Mesenchymal stem cell (in vitro differentiated cells and primary cell): ENCODE measurements at regions not wholly inside any gene's neighbourhood (a gene's known extent, or its start where the extent isn't known, plus 50 kb on each side); places are given as distances from the start of the nearest gene placed in this dataset.

Source experiments
- DNase-seq: peaks from one replicate; pipeline ENCODE4 v3.0.0-alpha.2; 2013
- H2AFZ ChIP-seq: one replicate; pipeline ENCODE4 v1.6.1; 2013; ENCODE audit warnings: low read depth, mild to moderate bottlenecking, control low read depth, inconsistent platforms, low read length, moderate library complexity
- H2AK5ac ChIP-seq: 2 replicates; pipeline ENCODE4 v1.6.1; 2013; ENCODE audit warnings: low read length, moderate library complexity, mild to moderate bottlenecking, inconsistent platforms; ENCODE audit not compliant: severe bottlenecking
- H2BK120ac ChIP-seq: one replicate; pipeline ENCODE4 v1.6.1; 2013; ENCODE audit warnings: low read depth, mild to moderate bottlenecking, inconsistent platforms, low read length, moderate library complexity
- H2BK12ac ChIP-seq, 2 experiments: one replicate each; pipeline ENCODE4 v1.6.1; 2013; ENCODE audit warnings: inconsistent platforms in 2 of 2, low read length in 2 of 2, mild to moderate bottlenecking in 2 of 2, moderate library complexity in 2 of 2, control low read depth in 1 of 2
- H2BK15ac ChIP-seq: one replicate; pipeline ENCODE4 v1.6.1; 2013; ENCODE audit warnings: mild to moderate bottlenecking, low read depth, inconsistent platforms; ENCODE audit not compliant: poor library complexity, severe bottlenecking
- H2BK5ac ChIP-seq: 2 replicates; pipeline ENCODE4 v1.6.1; 2013; ENCODE audit warnings: low read depth, mild to moderate bottlenecking, low read length, control low read depth, inconsistent platforms; ENCODE audit not compliant: poor library complexity, severe bottlenecking
- H3K14ac ChIP-seq, 2 experiments: one replicate each; pipeline ENCODE4 v1.6.1; 2013; ENCODE audit warnings: inconsistent platforms in 2 of 2, low read length in 2 of 2, control low read depth in 1 of 2, mild to moderate bottlenecking in 1 of 2, moderate library complexity in 1 of 2
- H3K18ac ChIP-seq, 2 experiments: one replicate each; pipeline ENCODE4 v1.6.1; 2013; ENCODE audit warnings: inconsistent platforms in 2 of 2, low read length in 2 of 2, control low read depth in 1 of 2, low read depth in 1 of 2, mild to moderate bottlenecking in 1 of 2
- H3K23ac ChIP-seq, 2 experiments: one replicate each; pipeline ENCODE4 v1.6.1; 2013; ENCODE audit warnings: inconsistent platforms in 2 of 2, low read length in 2 of 2, mild to moderate bottlenecking in 2 of 2, moderate library complexity in 2 of 2, control low read depth in 1 of 2
- H3K27ac ChIP-seq: 2 replicates; pipeline ENCODE4 v1.5.1; 2013; ENCODE audit warnings: mild to moderate bottlenecking, moderate library complexity, low read length, control low read depth, inconsistent platforms; ENCODE audit not compliant: poor library complexity, severe bottlenecking
- H3K27me3 ChIP-seq, 2 experiments: 2 replicates each; pipeline versions ENCODE4 v1.6.1 to v1.7.0; 2013; ENCODE audit warnings: low read length in 2 of 2, mild to moderate bottlenecking in 2 of 2, moderate library complexity in 2 of 2, control low read depth in 1 of 2, inconsistent platforms in 1 of 2; ENCODE audit not compliant: control insufficient read depth in 1 of 2, insufficient read depth in 1 of 2
- H3K36me3 ChIP-seq, 2 experiments: 2 replicates each; pipeline versions ENCODE4 v1.6.1 to v1.7.0; 2013; ENCODE audit warnings: low read length in 2 of 2, control low read depth in 1 of 2, inconsistent platforms in 1 of 2, low read depth in 1 of 2, mild to moderate bottlenecking in 1 of 2; ENCODE audit not compliant: insufficient read depth in 2 of 2, control insufficient read depth in 1 of 2
- H3K4ac ChIP-seq, 2 experiments: one replicate each; pipeline ENCODE4 v1.6.1; 2013; ENCODE audit warnings: inconsistent platforms in 2 of 2, low read length in 2 of 2, mild to moderate bottlenecking in 2 of 2, moderate library complexity in 2 of 2, control low read depth in 1 of 2, low read depth in 1 of 2
- H3K4me1 ChIP-seq: 2 replicates; pipeline ENCODE4 v1.6.1; 2013; ENCODE audit warnings: low read depth, low read length, control low read depth; ENCODE audit not compliant: control insufficient read depth, insufficient read depth
- H3K4me2 ChIP-seq: 2 replicates; pipeline ENCODE4 v1.6.1; 2013; ENCODE audit warnings: low read length, mild to moderate bottlenecking, inconsistent platforms; ENCODE audit not compliant: poor library complexity, severe bottlenecking
- H3K4me3 ChIP-seq, 2 experiments: 2 replicates each; pipeline versions ENCODE4 v1.5.1 to v1.7.0; 2013; ENCODE audit warnings: low read length in 2 of 2, mild to moderate bottlenecking in 2 of 2, control low read depth in 1 of 2, low read depth in 1 of 2; ENCODE audit not compliant: insufficient read depth in 1 of 2
- H3K79me1 ChIP-seq: replicated peaks from 2 replicates; pipeline ENCODE4 v1.6.1; 2013; ENCODE audit warnings: mild to moderate bottlenecking, control low read depth, low read length, inconsistent platforms; ENCODE audit not compliant: poor library complexity, severe bottlenecking
- H3K9ac ChIP-seq: 2 replicates; pipeline ENCODE4 v1.7.0; 2013; ENCODE audit warnings: mild to moderate bottlenecking, low read length, moderate library complexity
- H3K9me3 ChIP-seq: 2 replicates; pipeline ENCODE4 v1.7.0; 2013; ENCODE audit warnings: mild to moderate bottlenecking, low read length; ENCODE audit not compliant: control insufficient read depth
- H4K8ac ChIP-seq: one replicate; pipeline ENCODE4 v1.6.1; 2013; ENCODE audit warnings: inconsistent platforms, mild to moderate bottlenecking, low read length, moderate library complexity
- H4K91ac ChIP-seq: one replicate; pipeline ENCODE4 v1.6.1; 2013; ENCODE audit warnings: mild to moderate bottlenecking, low read length, inconsistent platforms
- WGBS: methylation state at CpG from one replicate; pipeline ENCODE4 v1.1.7; 2013; ENCODE audit warnings: mixed read lengths; 5-methylcytosine and 5-hydroxymethylcytosine counted together

DNA sequence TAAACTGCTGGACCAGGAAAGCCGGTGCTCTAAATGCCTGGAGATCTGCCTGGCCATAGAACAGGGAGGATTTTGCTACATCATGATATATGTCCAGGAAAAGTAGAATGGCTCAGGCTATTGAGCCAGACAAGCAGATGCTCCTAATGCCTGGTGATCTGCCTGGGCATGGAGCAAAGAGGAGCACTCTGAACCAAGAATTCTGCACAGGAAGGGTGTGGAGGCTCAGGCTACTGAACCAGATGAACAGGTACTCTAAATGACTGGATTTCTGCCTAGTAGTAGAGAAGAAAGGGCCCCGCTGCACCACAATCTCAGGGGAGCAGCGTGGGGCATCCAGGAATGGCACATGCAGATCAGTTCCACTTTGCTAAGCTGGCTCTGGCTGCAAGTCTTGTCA is 607.9 kb downstream of the ANKRD50 start:
- DNase-seq = peak; percentile 7
- H3K27me3 ChIP-seq = no peaks in the 10 kb centered on the region
- H3K4me1 ChIP-seq = peaks cover 2% of the 10 kb centered on the region
- H2BK12ac ChIP-seq = peak overlapping the region; percentile 82 to 94
- WGBS = 95% methylated on average over 3 of the region's 3 CpGs
- no peak overlapping the region for H3K27ac ChIP-seq
- no peak overlapping the region for H3K9ac ChIP-seq
- no peak overlapping the region for H2BK5ac ChIP-seq
- no peak overlapping the region for H3K4me2 ChIP-seq
- H3K23ac ChIP-seq = no peak overlapping the region
- no peaks in the 10 kb centered on the region for H3K9me3 ChIP-seq
- no peak overlapping the region for H3K4me3 ChIP-seq
- H2BK15ac ChIP-seq = no peak overlapping the region
- no peak overlapping the region for H2BK120ac ChIP-seq
- peak overlapping the region; percentile 85 for H4K8ac ChIP-seq
- H3K79me1 ChIP-seq = no peaks in the 10 kb centered on the region
- peak overlapping the region; percentile 91 for H4K91ac ChIP-seq
- no peak overlapping the region for H3K14ac ChIP-seq
- H3K36me3 ChIP-seq = no peaks in the 10 kb centered on the region
- H3K18ac ChIP-seq = peak overlapping the region; percentile 79 to 90
- H3K4ac ChIP-seq = peak overlapping the region; percentile 31 to 60
- no peak overlapping the region for H2AFZ ChIP-seq
- H2AK5ac ChIP-seq = no peak overlapping the region

DNA sequence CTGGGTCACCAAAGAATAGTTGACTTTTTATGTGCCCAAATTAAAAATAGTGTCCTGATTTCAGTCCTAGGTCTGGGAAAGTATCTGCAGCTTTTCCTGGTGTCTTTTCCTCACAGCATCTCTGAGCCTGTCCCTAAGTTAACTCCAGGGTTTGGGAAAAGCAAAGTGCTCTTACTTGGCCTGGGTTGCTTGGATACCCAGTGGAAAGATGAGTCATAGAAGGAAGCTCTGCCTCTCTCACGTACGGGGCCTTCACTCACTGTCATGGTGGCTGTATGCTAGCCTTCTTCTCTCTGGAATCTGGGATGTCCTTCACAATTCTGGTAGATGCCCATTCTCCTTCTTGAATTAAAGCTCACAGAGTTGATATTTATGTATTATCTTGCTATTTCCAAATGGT is 607.3 kb downstream of the ANKRD50 start:
- Histone ChIP-seq H2BK120ac (peak overlapping the region; percentile 73), H2BK12ac (peak overlapping the region in 1 of 2 experiments; percentile 49), H3K27ac (no peak overlapping the region), H3K4me3 (no peak overlapping the region), H2BK5ac (no peak overlapping the region), H3K9me3 (no peaks in the 10 kb centered on the region), H3K14ac (no peak overlapping the region), H2BK15ac (no peak overlapping the region), H3K4me2 (no peak overlapping the region), H3K9ac (no peak overlapping the region), H3K4me1 (peaks cover 2% of the 10 kb centered on the region), H3K27me3 (no peaks in the 10 kb centered on the region), H3K4ac (peak overlapping the region in 1 of 2 experiments; percentile 60), H2AK5ac (no peak overlapping the region), H2AFZ (no peak overlapping the region), H3K79me1 (no peaks in the 10 kb centered on the region), H3K36me3 (no peaks in the 10 kb centered on the region), H3K18ac (peak overlapping the region; percentile 79 to 90), H4K8ac (peak overlapping the region; percentile 85), H4K91ac (no peak overlapping the region), H3K23ac (no peak overlapping the region)
- 8% methylated on average over 2 of the region's 2 CpGs for WGBS
- DNase-seq = peak; percentile 85

DNA sequence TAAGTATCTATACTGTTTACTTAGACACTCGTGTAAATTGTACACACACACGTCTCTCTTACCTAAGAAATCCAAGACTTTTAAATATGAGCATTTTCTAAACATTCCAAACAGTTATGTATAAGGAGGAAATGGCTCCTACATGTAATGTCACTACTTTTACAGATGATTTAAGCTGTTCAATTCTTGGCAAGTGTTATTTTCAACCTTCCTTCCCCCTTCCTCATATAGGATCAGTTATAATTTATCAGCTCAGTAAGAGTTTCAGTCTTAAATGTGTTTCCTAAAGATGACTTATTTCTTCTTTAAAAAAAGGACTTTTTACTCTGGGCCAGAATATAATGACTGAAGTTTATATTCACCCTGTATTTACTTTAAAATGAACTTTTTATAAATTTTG is 601.1 kb downstream of the ANKRD50 start:
- Histone ChIP-seq H2AFZ (no peak overlapping the region), H3K14ac (no peak overlapping the region), H3K4me2 (no peak overlapping the region), H3K9me3 (no peaks in the 10 kb centered on the region), H2BK15ac (no peak overlapping the region), H3K9ac (peak overlapping the region; percentile 36), H3K4me3 (no peak overlapping the region), H2BK12ac (no peak overlapping the region), H3K36me3 (no peaks in the 10 kb centered on the region), H2BK120ac (no peak overlapping the region), H3K23ac (no peak overlapping the region), H4K8ac (no peak overlapping the region), H2AK5ac (no peak overlapping the region), H2BK5ac (no peak overlapping the region), H3K4ac (no peak overlapping the region), H3K18ac (no peak overlapping the region), H4K91ac (no peak overlapping the region), H3K27ac (no peak overlapping the region), H3K79me1 (no peaks in the 10 kb centered on the region), H3K27me3 (no peaks in the 10 kb centered on the region), H3K4me1 (no peaks in the 10 kb centered on the region)
- no peak for DNase-seq
- no CpG with 5 or more reads among the region's 2 CpGs for WGBS

DNA sequence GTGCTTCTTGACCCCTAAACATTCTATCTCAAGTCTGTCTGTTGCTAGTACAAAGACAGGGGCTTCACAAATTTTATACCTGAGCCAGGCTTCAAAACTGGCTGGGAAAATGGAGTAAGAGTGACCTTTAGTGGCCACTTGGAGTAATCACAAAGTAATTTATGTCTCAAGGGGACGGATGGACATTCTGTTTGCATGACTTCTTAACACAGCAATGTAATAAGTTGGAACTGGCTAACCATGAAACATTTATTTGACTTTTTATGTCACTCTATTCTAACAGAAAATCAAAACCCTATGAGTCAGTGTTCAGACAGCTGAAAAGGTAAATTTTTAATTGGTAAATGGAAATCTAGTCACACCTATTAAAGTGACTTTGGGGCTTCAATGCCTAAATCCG is 600.6 kb downstream of the ANKRD50 start:
- Histone ChIP-seq H2AFZ (no peak overlapping the region), H3K23ac (no peak overlapping the region), H2BK5ac (no peak overlapping the region), H3K4ac (no peak overlapping the region), H4K8ac (no peak overlapping the region), H2BK120ac (no peak overlapping the region), H3K27ac (peak overlapping the region; percentile 26), H3K4me3 (no peak overlapping the region), H3K9ac (peak overlapping the region; percentile 50), H3K4me1 (no peaks in the 10 kb centered on the region), H3K36me3 (no peaks in the 10 kb centered on the region), H2BK15ac (no peak overlapping the region), H2BK12ac (no peak overlapping the region), H2AK5ac (no peak overlapping the region), H3K79me1 (no peaks in the 10 kb centered on the region), H3K4me2 (no peak overlapping the region), H3K14ac (no peak overlapping the region), H4K91ac (no peak overlapping the region), H3K18ac (no peak overlapping the region), H3K27me3 (no peaks in the 10 kb centered on the region), H3K9me3 (no peaks in the 10 kb centered on the region)
- DNase-seq = peak; percentile 83
- 100% methylated on average over 1 of the region's 2 CpGs for WGBS
